Adipocyte (in vitro differentiated cells): ENCODE measurements at regions not wholly inside any gene's neighbourhood (a gene's known extent, or its start where the extent isn't known, plus 50 kb on each side); places are given as distances from the start of the nearest gene placed in this dataset.

Experiments
- DNase-seq: peaks from one replicate; pipeline ENCODE4 v3.0.0-alpha.2; 2015; ENCODE audit warnings: low read depth
- H3K27me3 ChIP-seq: replicated peaks from 2 replicates; pipeline ENCODE4 v1.7.0; 2013; ENCODE audit warnings: mild to moderate bottlenecking, low read length, moderate library complexity; ENCODE audit not compliant: control insufficient read depth, insufficient read depth
- H3K36me3 ChIP-seq: 2 replicates; pipeline ENCODE4 v1.7.0; 2013; ENCODE audit warnings: low read length, mild to moderate bottlenecking, moderate library complexity; ENCODE audit not compliant: control insufficient read depth, insufficient read depth, severe bottlenecking
- H3K4me1 ChIP-seq: 2 replicates; pipeline ENCODE4 v1.7.0; 2013; ENCODE audit warnings: mild to moderate bottlenecking, low read length, moderate library complexity; ENCODE audit not compliant: control insufficient read depth, insufficient read depth
- H3K4me3 ChIP-seq: 2 replicates; pipeline ENCODE4 v1.7.0; 2013; ENCODE audit warnings: mild to moderate bottlenecking, low read length, moderate library complexity
- H3K9ac ChIP-seq: 2 replicates; pipeline ENCODE4 v1.7.0; 2013; ENCODE audit warnings: mild to moderate bottlenecking, low read length, moderate library complexity
- H3K9me3 ChIP-seq: 2 replicates; pipeline ENCODE4 v1.7.0; 2013; ENCODE audit warnings: mild to moderate bottlenecking, low read length, moderate library complexity; ENCODE audit not compliant: control insufficient read depth

- DNase-seq = no peak
- Histone ChIP-seq H3K9ac (no peak overlapping the region), H3K4me3 (no peak overlapping the region), H3K27me3 (no peaks in the 10 kb centered on the region), H3K4me1 (peaks cover 14% of the 10 kb centered on the region), H3K9me3 (peaks cover 3% of the 10 kb centered on the region), H3K36me3 (no peaks in the 10 kb centered on the region)
Measured at GRCh38 chr2:145086910-145087309, 567.0 kb upstream of the ZEB2 start.

GRCh38 chr2:145085612-145086011 lies 565.7 kb upstream of the ZEB2 start:
- H3K4me3 ChIP-seq = no peak overlapping the region
- no peaks in the 10 kb centered on the region for H3K36me3 ChIP-seq
- H3K9me3 ChIP-seq = peaks cover 2% of the 10 kb centered on the region
- peak overlapping the region; percentile 29 for H3K9ac ChIP-seq
- DNase-seq = peak; percentile 29
- H3K27me3 ChIP-seq = no peaks in the 10 kb centered on the region
- peaks cover 5% of the 10 kb centered on the region for H3K4me1 ChIP-seq

GRCh38 chr2:145080426-145080825 lies 560.5 kb upstream of the ZEB2 start:
- Histone ChIP-seq H3K4me1 (peaks cover 8% of the 10 kb centered on the region), H3K36me3 (no peaks in the 10 kb centered on the region), H3K4me3 (no peak overlapping the region), H3K9me3 (no peaks in the 10 kb centered on the region), H3K27me3 (no peaks in the 10 kb centered on the region), H3K9ac (no peak overlapping the region)
- no peak for DNase-seq

GRCh38 chr2:145079641-145080040 lies 559.7 kb upstream of the ZEB2 start:
- Histone ChIP-seq H3K4me3 (no peak overlapping the region), H3K9me3 (no peaks in the 10 kb centered on the region), H3K4me1 (peaks cover 13% of the 10 kb centered on the region), H3K36me3 (no peaks in the 10 kb centered on the region), H3K9ac (no peak overlapping the region), H3K27me3 (no peaks in the 10 kb centered on the region)
- DNase-seq = no peak

GRCh38 chr2:145078923-145079322 lies 559.0 kb upstream of the ZEB2 start:
- DNase-seq = no peak
- Histone ChIP-seq H3K27me3 (no peaks in the 10 kb centered on the region), H3K36me3 (no peaks in the 10 kb centered on the region), H3K9ac (no peak overlapping the region), H3K4me1 (peaks cover 13% of the 10 kb centered on the region), H3K9me3 (no peaks in the 10 kb centered on the region), H3K4me3 (no peak overlapping the region)

GRCh38 chr2:145076085-145076484 lies 556.2 kb upstream of the ZEB2 start:
- H3K4me3 ChIP-seq = no peak overlapping the region
- H3K36me3 ChIP-seq = no peaks in the 10 kb centered on the region
- no peak for DNase-seq
- H3K9me3 ChIP-seq = no peaks in the 10 kb centered on the region
- no peaks in the 10 kb centered on the region for H3K27me3 ChIP-seq
- peaks cover 13% of the 10 kb centered on the region for H3K4me1 ChIP-seq
- H3K9ac ChIP-seq = no peak overlapping the region

- no peaks in the 10 kb centered on the region for H3K27me3 ChIP-seq
- peaks cover 13% of the 10 kb centered on the region for H3K4me1 ChIP-seq
- DNase-seq = peak; percentile 60
- no peak overlapping the region for H3K4me3 ChIP-seq
- no peak overlapping the region for H3K9ac ChIP-seq
- no peaks in the 10 kb centered on the region for H3K9me3 ChIP-seq
- H3K36me3 ChIP-seq = no peaks in the 10 kb centered on the region
Measured at GRCh38 chr2:145075454-145076062, 555.6 kb upstream of the ZEB2 start.

- H3K9me3 ChIP-seq = no peaks in the 10 kb centered on the region
- no peak overlapping the region for H3K4me3 ChIP-seq
- H3K36me3 ChIP-seq = no peaks in the 10 kb centered on the region
- no peak for DNase-seq
- H3K27me3 ChIP-seq = no peaks in the 10 kb centered on the region
- H3K9ac ChIP-seq = no peak overlapping the region
- peaks cover 29% of the 10 kb centered on the region for H3K4me1 ChIP-seq
Measured at GRCh38 chr2:145070703-145071102, 550.8 kb upstream of the ZEB2 start.

- peak; percentile 21 for DNase-seq
- Histone ChIP-seq H3K4me1 (peaks cover 42% of the 10 kb centered on the region), H3K9ac (no peak overlapping the region), H3K27me3 (no peaks in the 10 kb centered on the region), H3K36me3 (no peaks in the 10 kb centered on the region), H3K4me3 (no peak overlapping the region), H3K9me3 (no peaks in the 10 kb centered on the region)
Measured at GRCh38 chr2:145068509-145068908, 548.6 kb upstream of the ZEB2 start.

GRCh38 chr2:145067549-145068030 lies 547.7 kb upstream of the ZEB2 start:
- peak overlapping the region; percentile 73 for H3K4me3 ChIP-seq
- peak overlapping the region; percentile 82 for H3K9ac ChIP-seq
- no peak for DNase-seq
- H3K4me1 ChIP-seq = peaks cover 42% of the 10 kb centered on the region
- H3K36me3 ChIP-seq = no peaks in the 10 kb centered on the region
- H3K9me3 ChIP-seq = no peaks in the 10 kb centered on the region
- H3K27me3 ChIP-seq = no peaks in the 10 kb centered on the region

GRCh38 chr2:145066856-145067548 lies 547.1 kb upstream of the ZEB2 start:
- peaks cover 42% of the 10 kb centered on the region for H3K4me1 ChIP-seq
- H3K36me3 ChIP-seq = no peaks in the 10 kb centered on the region
- peak overlapping the region; percentile 82 for H3K9ac ChIP-seq
- DNase-seq = no peak
- no peaks in the 10 kb centered on the region for H3K27me3 ChIP-seq
- H3K4me3 ChIP-seq = peak overlapping the region; percentile 73
- H3K9me3 ChIP-seq = no peaks in the 10 kb centered on the region
